GM10266 (cell line): ENCODE measurements at regions not wholly inside any gene's neighbourhood (a gene's known extent, or its start where the extent isn't known, plus 50 kb on each side); places are given as distances from the start of the nearest gene placed in this dataset.

Experiments
- DNase-seq: peaks from one replicate; pipeline ENCODE4 v3.0.0; 2012; ENCODE audit errors: extremely low spot score
- TF ChIP-seq, protein P1 (sequence below): IDR thresholded peaks from 2 replicates; pipeline ENCODE4 v1.5.1; 2012; ENCODE audit warnings: mild to moderate bottlenecking, low read depth; ENCODE audit not compliant: control insufficient read depth, insufficient read depth; ENCODE audit errors: missing control alignments

DNA sequence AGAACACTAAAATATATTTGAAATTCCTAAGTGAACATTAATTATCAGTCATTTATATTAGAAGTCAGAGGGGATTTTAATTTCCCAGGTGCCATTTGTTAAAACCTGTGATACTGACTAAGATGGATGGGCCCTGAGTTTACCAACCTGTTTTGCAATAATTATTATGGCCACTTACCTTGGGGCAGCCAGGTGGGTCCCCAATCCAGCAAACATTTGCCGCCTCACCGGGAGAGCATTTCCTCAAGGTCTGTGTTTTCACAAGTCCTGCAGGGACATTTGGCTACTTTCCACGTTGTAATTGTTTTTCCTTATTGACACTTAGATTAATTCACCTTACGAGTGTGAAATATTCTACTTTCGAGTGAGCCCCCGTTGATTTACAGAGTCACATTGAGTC lies 251.2 kb upstream of the PPP2R2D start:
- TF ChIP-seq, protein P1, sequence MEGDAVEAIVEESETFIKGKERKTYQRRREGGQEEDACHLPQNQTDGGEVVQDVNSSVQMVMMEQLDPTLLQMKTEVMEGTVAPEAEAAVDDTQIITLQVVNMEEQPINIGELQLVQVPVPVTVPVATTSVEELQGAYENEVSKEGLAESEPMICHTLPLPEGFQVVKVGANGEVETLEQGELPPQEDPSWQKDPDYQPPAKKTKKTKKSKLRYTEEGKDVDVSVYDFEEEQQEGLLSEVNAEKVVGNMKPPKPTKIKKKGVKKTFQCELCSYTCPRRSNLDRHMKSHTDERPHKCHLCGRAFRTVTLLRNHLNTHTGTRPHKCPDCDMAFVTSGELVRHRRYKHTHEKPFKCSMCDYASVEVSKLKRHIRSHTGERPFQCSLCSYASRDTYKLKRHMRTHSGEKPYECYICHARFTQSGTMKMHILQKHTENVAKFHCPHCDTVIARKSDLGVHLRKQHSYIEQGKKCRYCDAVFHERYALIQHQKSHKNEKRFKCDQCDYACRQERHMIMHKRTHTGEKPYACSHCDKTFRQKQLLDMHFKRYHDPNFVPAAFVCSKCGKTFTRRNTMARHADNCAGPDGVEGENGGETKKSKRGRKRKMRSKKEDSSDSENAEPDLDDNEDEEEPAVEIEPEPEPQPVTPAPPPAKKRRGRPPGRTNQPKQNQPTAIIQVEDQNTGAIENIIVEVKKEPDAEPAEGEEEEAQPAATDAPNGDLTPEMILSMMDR, result no peak

DNA sequence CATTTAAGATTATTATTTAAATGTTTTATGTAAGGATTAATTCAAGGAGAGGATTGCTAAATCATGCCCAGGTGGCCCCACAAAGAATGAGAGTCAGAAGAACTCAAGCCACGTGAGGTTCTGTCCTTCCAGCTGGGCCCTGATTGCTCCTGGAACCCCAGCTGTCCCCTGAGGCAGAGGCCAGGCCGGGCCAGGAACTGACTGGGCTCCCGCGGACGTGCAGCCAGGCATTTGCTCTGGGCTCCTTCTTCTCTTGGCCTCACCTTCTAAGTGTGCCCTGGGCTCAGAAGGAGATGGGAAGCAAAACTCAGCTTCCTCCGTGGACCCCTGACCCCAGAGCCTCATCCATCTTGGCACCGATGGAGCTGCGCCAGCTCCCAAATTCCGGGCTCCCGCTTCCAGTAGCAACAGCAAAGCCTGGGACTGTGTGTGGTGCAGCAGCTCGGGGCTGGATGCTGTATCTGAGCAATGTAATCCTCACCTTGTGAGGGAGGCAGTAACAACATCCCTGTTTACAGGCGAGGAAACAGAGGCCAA lies 250.6 kb upstream of the PPP2R2D start:
- DNase-seq, result no peak
- TF ChIP-seq, protein P1, result no peak

More for the DNA sequence above, 251.2 kb upstream of the PPP2R2D start:
- DNase-seq, result no peak

DNA sequence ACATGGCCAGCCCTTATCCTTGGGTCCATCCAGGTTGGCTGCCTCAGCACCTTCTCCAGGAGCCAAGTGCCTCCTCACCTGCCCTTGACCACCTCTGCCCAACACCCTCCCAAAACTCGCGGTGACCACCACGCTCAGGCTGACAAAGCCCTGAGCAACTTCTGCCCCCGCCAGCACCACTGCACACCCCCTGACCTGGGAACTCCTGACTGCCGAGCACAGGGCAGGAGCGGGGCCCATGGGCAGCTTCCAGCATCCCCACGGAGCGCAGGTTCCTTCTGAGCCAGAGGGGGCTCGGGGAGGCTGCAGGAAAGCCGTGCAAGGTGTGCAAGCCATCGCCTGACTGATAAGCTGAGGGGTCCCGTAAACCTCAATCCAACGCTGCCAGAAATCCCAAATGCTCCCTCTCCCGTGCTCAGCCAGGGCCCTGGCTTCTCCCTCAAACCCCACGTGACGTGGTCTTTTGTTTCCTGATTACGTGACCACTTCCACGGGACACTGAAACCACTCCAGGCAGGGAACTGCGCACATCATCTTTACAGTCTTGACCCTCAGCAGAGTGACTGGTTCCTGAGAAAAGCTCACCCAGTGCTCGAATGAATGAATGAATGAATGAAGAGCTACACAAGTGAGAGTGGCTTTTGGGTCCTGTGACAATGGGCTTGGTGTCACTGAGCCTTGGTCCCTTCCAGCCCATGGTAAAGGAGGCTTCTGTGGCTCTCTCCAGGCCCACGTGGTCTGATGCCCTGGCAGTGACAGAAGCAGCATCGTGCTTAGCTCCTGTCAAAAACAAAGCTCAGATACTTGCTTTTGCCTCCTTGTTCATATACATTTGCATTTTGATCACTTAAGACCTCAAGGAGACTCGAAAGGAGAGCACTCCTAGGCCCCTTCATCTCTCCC lies 249.8 kb upstream of the PPP2R2D start:
- no peak for DNase-seq
- TF ChIP-seq, protein P1, result no peak

DNA sequence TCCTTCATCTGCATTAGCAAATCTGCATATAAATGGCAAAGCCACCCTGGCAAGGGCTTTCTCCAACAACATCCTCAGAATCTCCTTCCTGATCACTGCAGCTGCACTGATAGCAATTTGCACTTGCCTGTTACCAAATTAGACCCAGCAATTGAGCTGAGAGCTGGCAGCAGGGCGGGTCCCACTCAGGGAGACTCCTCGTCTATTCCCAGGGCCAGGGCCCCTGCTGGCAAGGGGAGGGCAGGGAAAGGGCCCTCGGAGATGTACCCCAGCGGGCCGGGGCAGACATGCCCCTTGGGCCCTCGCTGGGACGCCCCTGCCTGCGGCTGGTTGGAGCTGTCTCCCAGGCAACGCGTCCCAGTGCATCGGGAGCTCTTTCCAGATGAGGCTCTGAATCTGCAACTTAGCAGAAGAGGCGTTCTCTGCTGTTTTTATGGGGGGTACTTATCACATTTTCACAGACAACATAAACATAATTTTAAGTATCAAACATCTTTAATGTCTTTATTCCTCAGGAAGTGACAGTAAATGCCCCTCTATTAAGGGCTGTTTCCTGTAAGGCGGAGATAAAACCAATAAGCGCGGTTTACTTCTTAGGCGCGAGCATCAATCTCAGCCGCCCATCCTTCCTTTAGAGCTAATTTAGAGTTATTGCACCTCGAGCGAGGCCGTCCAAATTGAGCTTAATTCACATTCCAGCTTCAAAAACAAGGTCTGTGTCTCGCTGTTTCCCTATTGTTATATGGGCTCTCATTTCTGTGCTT lies 249.0 kb upstream of the PPP2R2D start:
- TF ChIP-seq, protein P1, result no peak
- no peak for DNase-seq

DNA sequence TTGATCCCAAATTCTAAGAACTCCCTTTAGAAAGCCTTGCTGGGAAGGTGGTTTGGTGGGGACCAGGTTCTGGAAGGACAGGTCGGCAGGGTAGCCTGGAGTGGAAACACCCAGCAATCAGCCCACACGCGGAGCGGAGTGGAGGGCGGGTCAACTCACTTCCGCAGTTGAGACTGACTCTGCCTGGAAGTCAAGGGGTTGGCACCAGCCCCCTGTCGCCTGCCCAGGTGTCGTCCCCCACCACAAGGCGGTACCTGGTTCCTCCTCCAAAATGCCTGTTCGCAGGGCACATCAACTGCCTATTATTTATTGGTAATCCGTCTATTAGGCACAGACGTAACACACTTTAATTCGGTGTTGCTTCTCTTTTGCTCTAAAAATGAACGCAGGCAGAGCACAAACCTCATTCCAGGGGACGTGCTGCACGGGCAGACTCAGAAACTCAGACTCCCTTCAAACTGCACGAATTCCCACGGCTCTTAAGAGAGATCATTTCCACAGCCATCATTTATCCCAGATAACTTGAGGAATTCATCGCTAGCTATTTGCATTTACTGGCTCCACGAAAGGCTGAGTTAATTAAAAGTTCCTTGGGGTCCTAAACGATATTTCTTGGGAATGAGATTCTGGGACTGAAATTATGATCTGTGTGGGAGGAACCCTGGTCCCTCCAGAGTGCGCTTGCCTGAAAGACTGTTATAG lies 248.2 kb upstream of the PPP2R2D start:
- TF ChIP-seq, protein P1, result no peak
- DNase-seq, result no peak

DNA sequence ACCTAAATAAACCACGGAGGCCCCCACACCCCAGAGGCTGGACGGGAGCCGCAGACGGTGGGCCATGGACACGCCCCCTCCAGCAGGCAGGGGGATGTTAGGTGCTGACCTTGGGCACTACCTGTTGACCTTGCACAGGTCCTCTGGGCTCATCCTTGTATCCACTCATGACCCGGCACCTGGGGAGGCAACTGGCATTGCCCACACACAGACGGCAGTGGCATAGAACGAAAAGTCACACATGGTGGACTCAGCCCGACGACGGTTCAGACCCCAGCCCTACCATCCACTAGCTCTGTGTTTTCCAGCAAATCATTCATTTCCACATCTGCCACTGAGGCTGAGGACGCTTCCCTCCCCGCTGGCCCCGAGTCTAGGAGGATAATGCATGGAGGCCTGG lies 247.7 kb upstream of the PPP2R2D start:
- DNase-seq, result no peak
- TF ChIP-seq, protein P1, result no peak
